Panc1 (cell line): ENCODE measurements at regions not wholly inside any gene's neighbourhood (a gene's known extent, or its start where the extent isn't known, plus 50 kb on each side); places are given as distances from the start of the nearest gene placed in this dataset.

Experiments used
- ATAC-seq: fragments of 200-7000 bp; cut with Tn5 transposase; 2 replicates; pipeline ENCODE4 v1.9.1; 2020; ENCODE audit warnings: mild to moderate bottlenecking, moderate library complexity
- BruUV-seq: library from RNA; stranded (reverse); fragments of 400-500 nt; replicated peaks from 2 replicates; lab custom pipeline; 2021; lab: Mats Ljungman, UMichigan
- CTCF ChIA-PET: fragments of 300-600 bp; sonication (Branson Sonifier 250); formaldehyde crosslinking; loops from one replicate; lab custom pipeline; 2022; ENCODE audit warnings: antibody characterized with exemption; lab: Charles Lee
- POLR2A ChIA-PET: fragments of 300-600 bp; sonication (Branson Sonifier 250); formaldehyde crosslinking; loops from one replicate; lab custom pipeline; 2022; ENCODE audit warnings: antibody characterized with exemption; lab: Charles Lee
- DNase-seq: peaks from one replicate; pipeline ENCODE4 v3.0.0-alpha.2; 2010; ENCODE audit warnings: low read depth, low spot score
- H3K27ac ChIP-seq: 2 replicates; pipeline ENCODE4 v1.5.1; 2011; ENCODE audit warnings: mild to moderate bottlenecking, low read length, inconsistent platforms
- H3K27me3 ChIP-seq: fragments of 200-500 bp; sonication (Bioruptor generic); 2 replicates; pipeline ENCODE4 v1.6.0; 2014; ENCODE audit warnings: low read length, inconsistent platforms; ENCODE audit not compliant: control insufficient read depth, insufficient read depth
- H3K36me3 ChIP-seq: fragments of 200-500 bp; sonication (Bioruptor generic); 2 replicates; pipeline ENCODE4 v1.5.1; 2014; ENCODE audit warnings: inconsistent platforms, mild to moderate bottlenecking, low read length, moderate library complexity; ENCODE audit not compliant: control insufficient read depth, insufficient read depth
- H3K4me1 ChIP-seq: 2 replicates; pipeline ENCODE4 v1.5.1; 2011; ENCODE audit warnings: inconsistent platforms, mild to moderate bottlenecking, low read length, moderate library complexity; ENCODE audit not compliant: control insufficient read depth, insufficient read depth
- H3K4me3 ChIP-seq, 2 experiments: 2 replicates each; pipeline ENCODE4 v1.5.1; 2011 to 2012; ENCODE audit warnings: low read depth in 2 of 2, low read length in 2 of 2, mild to moderate bottlenecking in 2 of 2, inconsistent platforms in 1 of 2, moderate library complexity in 1 of 2
- H3K9me3 ChIP-seq: fragments of 200-500 bp; sonication (Bioruptor generic); 2 replicates; pipeline ENCODE4 v1.5.1; 2014; ENCODE audit warnings: low read depth, mild to moderate bottlenecking, inconsistent platforms, low read length, moderate library complexity; ENCODE audit not compliant: control insufficient read depth, insufficient read depth
- CTCF ChIP-seq: fragments of 450-650 bp; IDR thresholded peaks from 2 replicates; pipeline ENCODE4 v1.5.1; 2017; ENCODE audit warnings: mild to moderate bottlenecking
- POLR2AphosphoS5 ChIP-seq: IDR thresholded peaks from 2 replicates; pipeline ENCODE4 v1.6.1; 2012; ENCODE audit warnings: mild to moderate bottlenecking, low read depth, low read length, moderate library complexity
- SIN3A ChIP-seq: IDR thresholded peaks from 2 replicates; pipeline ENCODE4 v1.6.1; 2012; ENCODE audit warnings: low read depth, mild to moderate bottlenecking, low read length, moderate library complexity, borderline replicate concordance; ENCODE audit not compliant: insufficient read depth
- TCF7L2 ChIP-seq: IDR thresholded peaks from 2 replicates; pipeline ENCODE4 v1.6.1; 2011; ENCODE audit warnings: mild to moderate bottlenecking, low read depth, low read length, inconsistent platforms
- in situ Hi-C: cut with HindIII; loops from 2 replicates; pipeline ENCODE4 v1.10.0; 2016; ENCODE audit warnings: low sequenced_read_pairs, low pct_unique_long_range_greater_than_20kb
- intact Hi-C: fragments of 100-400 bp; cut with micrococcal nuclease; formaldehyde crosslinking; loops from one replicate; pipeline ENCODE4 v1.10.0; 2022; ENCODE audit not compliant: unreplicated experiment
- TF ChIP-seq, protein P1 (sequence below), 2 experiments: IDR thresholded peaks; 2 replicates each; pipeline ENCODE4 v1.6.1; 2011 to 2012; ENCODE audit warnings: low read depth in 2 of 2, control low read depth in 1 of 2, low read length in 1 of 2, mild to moderate bottlenecking in 1 of 2, moderate library complexity in 1 of 2; ENCODE audit not compliant: insufficient read depth in 1 of 2

DNA sequence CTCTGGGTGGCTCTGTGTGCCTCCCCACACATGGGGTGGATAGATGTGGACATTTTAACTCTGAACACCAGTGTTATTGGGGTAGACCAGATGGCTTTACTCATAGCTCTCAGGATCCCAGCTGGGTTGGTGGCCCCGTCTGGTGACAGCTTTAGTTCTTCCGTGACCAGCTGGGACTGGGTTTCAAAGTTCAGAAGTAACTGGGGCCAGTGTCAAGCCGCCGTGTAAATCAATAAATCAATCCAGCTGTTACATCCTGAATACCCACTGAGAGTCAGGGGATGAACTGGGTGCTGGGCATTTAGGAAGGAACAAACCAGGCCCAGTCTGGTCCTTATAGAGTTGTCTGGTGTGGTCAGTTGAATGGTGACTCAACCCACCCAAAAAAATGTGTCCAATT is 269.4 kb downstream of the CTTN start:
- no peaks in the 10 kb centered on the region for H3K9me3 ChIP-seq
- BruUV-seq, result no TSS peak
- TF ChIP-seq CTCF (no peak), SIN3A (no peak), TCF7L2 (no peak), POLR2AphosphoS5 (no peak)
- TF ChIP-seq, protein P1, sequence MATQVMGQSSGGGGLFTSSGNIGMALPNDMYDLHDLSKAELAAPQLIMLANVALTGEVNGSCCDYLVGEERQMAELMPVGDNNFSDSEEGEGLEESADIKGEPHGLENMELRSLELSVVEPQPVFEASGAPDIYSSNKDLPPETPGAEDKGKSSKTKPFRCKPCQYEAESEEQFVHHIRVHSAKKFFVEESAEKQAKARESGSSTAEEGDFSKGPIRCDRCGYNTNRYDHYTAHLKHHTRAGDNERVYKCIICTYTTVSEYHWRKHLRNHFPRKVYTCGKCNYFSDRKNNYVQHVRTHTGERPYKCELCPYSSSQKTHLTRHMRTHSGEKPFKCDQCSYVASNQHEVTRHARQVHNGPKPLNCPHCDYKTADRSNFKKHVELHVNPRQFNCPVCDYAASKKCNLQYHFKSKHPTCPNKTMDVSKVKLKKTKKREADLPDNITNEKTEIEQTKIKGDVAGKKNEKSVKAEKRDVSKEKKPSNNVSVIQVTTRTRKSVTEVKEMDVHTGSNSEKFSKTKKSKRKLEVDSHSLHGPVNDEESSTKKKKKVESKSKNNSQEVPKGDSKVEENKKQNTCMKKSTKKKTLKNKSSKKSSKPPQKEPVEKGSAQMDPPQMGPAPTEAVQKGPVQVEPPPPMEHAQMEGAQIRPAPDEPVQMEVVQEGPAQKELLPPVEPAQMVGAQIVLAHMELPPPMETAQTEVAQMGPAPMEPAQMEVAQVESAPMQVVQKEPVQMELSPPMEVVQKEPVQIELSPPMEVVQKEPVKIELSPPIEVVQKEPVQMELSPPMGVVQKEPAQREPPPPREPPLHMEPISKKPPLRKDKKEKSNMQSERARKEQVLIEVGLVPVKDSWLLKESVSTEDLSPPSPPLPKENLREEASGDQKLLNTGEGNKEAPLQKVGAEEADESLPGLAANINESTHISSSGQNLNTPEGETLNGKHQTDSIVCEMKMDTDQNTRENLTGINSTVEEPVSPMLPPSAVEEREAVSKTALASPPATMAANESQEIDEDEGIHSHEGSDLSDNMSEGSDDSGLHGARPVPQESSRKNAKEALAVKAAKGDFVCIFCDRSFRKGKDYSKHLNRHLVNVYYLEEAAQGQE (IDR thresholded peaks at IDR 0.05; ENCODE audit: insufficient read depth in 1 of 2, low read depth in 2 of 2, low read length in 1 of 2), result no peak
- ChIA-PET CTCF (no interaction called here), POLR2A (no interaction called here)
- no peaks in the 10 kb centered on the region for H3K27me3 ChIP-seq
- in situ Hi-C loops, result no loop called here
- ATAC-seq (no peak), DNase-seq (no peak)
- intact Hi-C loops, result no loop called here
- no peak overlapping the region for H3K27ac ChIP-seq
- H3K36me3 ChIP-seq, result no peaks in the 10 kb centered on the region
- H3K4me1 ChIP-seq, result no peaks in the 10 kb centered on the region
- H3K4me3 ChIP-seq, result no peak overlapping the region

DNA sequence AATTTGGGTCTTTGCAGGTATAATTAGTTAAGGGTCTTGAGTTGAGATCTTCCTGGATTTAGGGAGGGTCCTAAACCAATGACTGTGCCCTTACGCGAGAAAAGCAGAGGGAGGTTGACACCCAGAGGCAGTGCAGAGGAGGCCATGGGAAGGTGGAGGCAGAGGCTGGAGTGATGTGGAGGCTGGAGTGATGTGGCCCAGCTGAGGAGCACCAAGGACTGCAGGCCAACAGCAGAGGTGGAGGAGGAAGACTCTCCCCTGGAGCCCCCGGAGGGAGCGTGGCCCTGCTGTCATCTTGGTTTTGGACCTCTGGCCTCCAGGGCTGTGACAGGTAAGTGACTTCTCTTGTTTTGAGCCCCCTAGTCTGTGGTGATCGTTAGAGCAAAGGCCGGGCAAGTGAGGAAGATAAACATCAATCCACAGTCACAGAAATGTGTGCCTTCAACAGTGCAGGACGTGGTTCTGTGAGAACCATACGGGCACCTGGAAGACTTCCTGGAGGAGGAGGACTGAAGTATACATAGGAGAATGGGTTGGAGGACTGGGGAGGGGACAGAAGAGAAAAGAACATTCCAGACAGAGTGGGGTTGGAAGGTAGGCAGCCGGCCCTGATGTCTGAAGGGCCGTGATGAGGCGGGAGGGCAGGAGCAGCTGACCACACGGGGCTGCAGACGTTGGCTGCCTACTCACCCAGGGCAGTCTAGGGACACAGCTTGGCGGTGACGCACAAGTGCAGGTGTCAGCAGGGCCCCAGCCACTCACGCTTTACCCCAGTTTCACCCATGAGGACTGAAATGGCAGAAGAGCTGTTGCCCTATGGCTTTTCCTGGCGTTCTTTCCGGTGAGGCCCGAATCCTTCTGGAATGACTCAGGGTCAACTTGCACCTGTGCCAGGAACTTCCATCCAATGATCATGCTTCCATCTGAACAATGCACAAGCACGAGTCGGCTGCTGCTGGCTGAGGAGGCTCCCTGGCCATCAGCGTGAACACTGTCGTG is 270.2 kb downstream of the CTTN start:
- H3K4me3 ChIP-seq, result no peak overlapping the region
- no peak for TF ChIP-seq SIN3A
- TF ChIP-seq, protein P1 (IDR thresholded peaks at IDR 0.05; ENCODE audit: insufficient read depth in 1 of 2, low read depth in 2 of 2, low read length in 1 of 2), result no peak
- BruUV-seq, result no TSS peak
- no peaks in the 10 kb centered on the region for H3K4me1 ChIP-seq
- ATAC-seq, result no peak
- ChIA-PET POLR2A (no interaction called here), CTCF (no interaction called here)
- no peak overlapping the region for H3K27ac ChIP-seq
- H3K9me3 ChIP-seq, result no peaks in the 10 kb centered on the region
- in situ Hi-C loops (no loop called here), intact Hi-C loops (no loop called here)
- H3K36me3 ChIP-seq, result no peaks in the 10 kb centered on the region
- H3K27me3 ChIP-seq, result no peaks in the 10 kb centered on the region
- peak; percentile 13 for DNase-seq
